BJ (cell line): ENCODE measurements at regions not wholly inside any gene's neighbourhood (a gene's known extent, or its start where the extent isn't known, plus 50 kb on each side); places are given as distances from the start of the nearest gene placed in this dataset.

ENCODE experiments used
- CTCF ChIA-PET: fragments of 350-600 bp; formaldehyde crosslinking; extraction: SDS; loops from one replicate; lab custom pipeline; 2021; ENCODE audit warnings: antibody characterized with exemption, inconsistent platforms; lab: Yijun Ruan, JAX
- POLR2A ChIA-PET: fragments of 300-600 bp; sonication (Branson Sonifier 250); formaldehyde crosslinking; extraction: SDS; loops from one replicate; lab custom pipeline; 2021; ENCODE audit warnings: antibody characterized with exemption; lab: Charles Lee
- DNase-seq: peaks from one replicate; pipeline ENCODE4 v3.0.0-alpha.2; 2011; ENCODE audit warnings: low read depth
- H3K27me3 ChIP-seq: 2 replicates; pipeline ENCODE4 v1.6.0; 2011; ENCODE audit warnings: low read length; ENCODE audit not compliant: control insufficient read depth, insufficient read depth
- H3K36me3 ChIP-seq: 2 replicates; pipeline ENCODE4 v1.5.1; 2011; ENCODE audit warnings: low read length; ENCODE audit not compliant: control insufficient read depth, insufficient read depth
- H3K4me3 ChIP-seq: 2 replicates; pipeline ENCODE4 v1.5.1; 2011; ENCODE audit warnings: low read depth, mild to moderate bottlenecking, control low read depth, low read length
- CTCF ChIP-seq: IDR thresholded peaks from 2 replicates; pipeline ENCODE4 v1.5.1; 2011; ENCODE audit warnings: low read depth, mild to moderate bottlenecking, control low read depth, inconsistent platforms, low read length, moderate library complexity; ENCODE audit not compliant: insufficient read depth

- CTCF ChIA-PET: no interaction called here
- DNase-seq: no peak
- Histone ChIP-seq H3K4me3 (no peak overlapping the region), H3K27me3 (no peaks in the 10 kb centered on the region), H3K36me3 (no peaks in the 10 kb centered on the region)
- TF ChIP-seq CTCF: no peak
- POLR2A ChIA-PET: no interaction called here
Measured at GRCh38 chr13:80965097-80965496, 624.2 kb upstream of the SPRY2 start.

- DNase-seq: no peak
- no peaks in the 10 kb centered on the region for H3K27me3 ChIP-seq
- TF ChIP-seq CTCF: no peak
- no peaks in the 10 kb centered on the region for H3K36me3 ChIP-seq
- H3K4me3 ChIP-seq: no peak overlapping the region
- POLR2A ChIA-PET: no interaction called here
- CTCF ChIA-PET: no interaction called here
Measured at GRCh38 chr13:80962855-80963254, 621.9 kb upstream of the SPRY2 start.

GRCh38 chr13:80962173-80962572, 621.2 kb upstream of the SPRY2 start:
- no peak for DNase-seq
- Histone ChIP-seq H3K27me3 (no peaks in the 10 kb centered on the region), H3K36me3 (no peaks in the 10 kb centered on the region), H3K4me3 (no peak overlapping the region)
- POLR2A ChIA-PET: no interaction called here
- CTCF ChIA-PET: interaction anchor here (0.6 kb wide), 2 partner anchors 193 to 505 kb away, joined by 3 read pairs; no protein-coding TSS in a partner anchor
- TF ChIP-seq CTCF: no peak

GRCh38 chr13:80957019-80957655, 616.2 kb upstream of the SPRY2 start:
- POLR2A ChIA-PET: no interaction called here
- Histone ChIP-seq H3K27me3 (no peaks in the 10 kb centered on the region), H3K4me3 (no peak overlapping the region), H3K36me3 (no peaks in the 10 kb centered on the region)
- CTCF ChIA-PET: no interaction called here
- no peak for DNase-seq
- no peak for TF ChIP-seq CTCF

GRCh38 chr13:80955501-80955900, 614.6 kb upstream of the SPRY2 start:
- CTCF ChIA-PET: no interaction called here
- no peaks in the 10 kb centered on the region for H3K27me3 ChIP-seq

More at GRCh38 chr13:80955501-80955900, 614.6 kb upstream of the SPRY2 start:
- POLR2A ChIA-PET: no interaction called here
- no peak for TF ChIP-seq CTCF
- no peak for DNase-seq
- Histone ChIP-seq H3K36me3 (no peaks in the 10 kb centered on the region), H3K4me3 (no peak overlapping the region)
